HepG2 (cell line): ENCODE measurements at regions not wholly inside any gene's neighbourhood (a gene's known extent, or its start where the extent isn't known, plus 50 kb on each side); places are given as distances from the start of the nearest gene placed in this dataset.

Experiments used
- ADNP ChIP-seq: sonication (generic); formaldehyde crosslinking; IDR thresholded peaks from 2 replicates; pipeline ENCODE4 v1.4.0; 2020; ENCODE audit warnings: missing genetic modification reagents
- DNMT1 ChIP-seq: sonication (generic); formaldehyde crosslinking; IDR thresholded peaks from 2 replicates; pipeline ENCODE4 v1.5.1; 2020; ENCODE audit warnings: mild to moderate bottlenecking, missing genetic modification reagents
- FOXA1 ChIP-seq, 2 experiments: fragments of 450-650 bp in 1 of 2; sonication (generic) in 1 of 2; formaldehyde crosslinking in 1 of 2; IDR thresholded peaks; 2 replicates each; pipeline versions ENCODE4 v1.4.0 to v1.6.1; 2016 to 2020; ENCODE audit warnings: missing genetic modification reagents in 1 of 2
- FOXP1 ChIP-seq, 2 experiments: fragments of 450-650 bp in 1 of 2; IDR thresholded peaks; 2 replicates each; pipeline ENCODE4 v1.6.1; 2017 to 2018; ENCODE audit warnings: antibody characterized with exemption in 1 of 2
- GTF3A ChIP-seq: sonication (generic); formaldehyde crosslinking; conservative IDR thresholded peaks from 2 replicates; pipeline ENCODE4 v1.4.0; 2020; ENCODE audit warnings: mild to moderate bottlenecking, missing genetic modification reagents
- JDP2 ChIP-seq: sonication (generic); formaldehyde crosslinking; IDR thresholded peaks from 2 replicates; pipeline ENCODE4 v1.8.1; 2022; ENCODE audit warnings: missing genetic modification reagents, borderline replicate concordance
- NCOR1 ChIP-seq: fragments of 200-600 bp; sonication (generic); IDR thresholded peaks from 2 replicates; pipeline ENCODE4 v1.7.0; 2017; ENCODE audit warnings: antibody characterized with exemption, low read length, borderline replicate concordance
- PHB2 ChIP-seq: fragments of 450-650 bp; IDR thresholded peaks from 2 replicates; pipeline ENCODE4 v1.6.1; 2018; ENCODE audit not compliant: partially characterized antibody
- POLR2AphosphoS2 ChIP-seq: IDR thresholded peaks from 2 replicates; pipeline ENCODE4 v1.6.1; 2011; ENCODE audit warnings: low read depth, low read length, improper control_type of control experiment
- TBP ChIP-seq: sonication (generic); formaldehyde crosslinking; IDR thresholded peaks from 2 replicates; pipeline ENCODE4 v1.5.0; 2020; ENCODE audit warnings: missing genetic modification reagents
- ZFY ChIP-seq: sonication (generic); formaldehyde crosslinking; IDR thresholded peaks from 2 replicates; pipeline ENCODE4 v1.4.0; 2020; ENCODE audit warnings: missing genetic modification reagents
- ZNF3 ChIP-seq: IDR thresholded peaks from 2 replicates; pipeline ENCODE4 v1.7.0; 2017; ENCODE audit warnings: inconsistent platforms
- ZNF484 ChIP-seq: sonication (generic); formaldehyde crosslinking; IDR thresholded peaks from 2 replicates; pipeline ENCODE4 v1.5.1; 2020; ENCODE audit warnings: mild to moderate bottlenecking, low read depth, missing genetic modification reagents, borderline replicate concordance
- ZSCAN31 ChIP-seq: sonication (generic); formaldehyde crosslinking; IDR thresholded peaks from 2 replicates; pipeline ENCODE4 v1.5.0; 2020; ENCODE audit warnings: low read depth, mild to moderate bottlenecking, missing genetic modification reagents
- TF ChIP-seq, protein P1 (sequence below): sonication (generic); formaldehyde crosslinking; IDR thresholded peaks from 2 replicates; pipeline ENCODE4 v1.4.0; 2020; ENCODE audit warnings: missing genetic modification reagents
- TF ChIP-seq, protein P2 (sequence below): sonication (generic); formaldehyde crosslinking; IDR thresholded peaks from 2 replicates; pipeline ENCODE4 v1.4.0; 2020; ENCODE audit warnings: low read depth, mild to moderate bottlenecking, missing genetic modification reagents
- TF ChIP-seq, protein P3 (sequence below): sonication (generic); formaldehyde crosslinking; IDR thresholded peaks from 2 replicates; pipeline ENCODE4 v1.4.0; 2020; ENCODE audit warnings: mild to moderate bottlenecking, missing genetic modification reagents
- TF ChIP-seq, protein P4 (sequence below): sonication (generic); formaldehyde crosslinking; IDR thresholded peaks from 2 replicates; pipeline ENCODE4 v1.4.0; 2020; ENCODE audit warnings: missing genetic modification reagents
- TF ChIP-seq, protein P5 (sequence below): sonication (generic); formaldehyde crosslinking; IDR thresholded peaks from 2 replicates; pipeline ENCODE4 v1.4.0; 2020; ENCODE audit warnings: mild to moderate bottlenecking, missing genetic modification reagents

DNA sequence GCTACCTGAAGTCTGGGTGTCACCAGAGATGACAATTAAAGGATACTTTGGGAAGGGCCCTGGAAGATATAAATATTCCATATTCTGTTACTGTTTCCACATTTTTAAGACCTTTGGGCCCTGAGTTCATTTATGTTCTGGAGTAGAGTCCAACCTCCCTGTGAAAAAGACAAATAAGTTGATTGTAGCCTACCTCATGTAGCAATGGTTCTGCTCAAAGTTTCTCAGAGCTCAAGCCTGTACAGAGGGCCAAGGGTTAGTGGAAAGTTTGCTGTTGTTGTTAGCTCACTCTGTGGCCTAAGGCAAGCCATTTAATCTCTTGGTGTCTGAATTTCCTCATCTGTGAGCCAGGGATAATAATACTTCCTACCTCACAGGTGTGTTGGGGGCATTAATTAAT lies 284.7 kb upstream of the DDHD1 start (continued):
- TF ChIP-seq NCOR1 (peak; percentile 93), ZNF3 (CRISPR knock-in tag) (no peak), TBP (CRISPR knock-in tag) (no peak), ZFY (CRISPR knock-in tag) (0 out of 2 replicates have a peak, but pooled peaks have one; percentile 21), JDP2 (no peak), GTF3A (CRISPR knock-in tag) (no peak), PHB2 (no peak), ADNP (CRISPR knock-in tag) (no peak), ZNF484 (CRISPR knock-in tag) (no peak), DNMT1 (CRISPR knock-in tag) (no peak), POLR2AphosphoS2 (no peak), ZSCAN31 (CRISPR knock-in tag) (no peak), FOXP1 (IDR thresholded peaks at IDR 0.05) (no peak), FOXP1 (CRISPR knock-in tag; IDR thresholded peaks at IDR 0.05) (peak; percentile 13; the same call in 1 of the 2 replicates), FOXA1 (IDR thresholded peaks at IDR 0.05) (no peak), FOXA1 (CRISPR knock-in tag; IDR thresholded peaks at IDR 0.05) (peak; percentile 5; the same call in 1 of the 2 replicates)
- TF ChIP-seq, protein P1, sequence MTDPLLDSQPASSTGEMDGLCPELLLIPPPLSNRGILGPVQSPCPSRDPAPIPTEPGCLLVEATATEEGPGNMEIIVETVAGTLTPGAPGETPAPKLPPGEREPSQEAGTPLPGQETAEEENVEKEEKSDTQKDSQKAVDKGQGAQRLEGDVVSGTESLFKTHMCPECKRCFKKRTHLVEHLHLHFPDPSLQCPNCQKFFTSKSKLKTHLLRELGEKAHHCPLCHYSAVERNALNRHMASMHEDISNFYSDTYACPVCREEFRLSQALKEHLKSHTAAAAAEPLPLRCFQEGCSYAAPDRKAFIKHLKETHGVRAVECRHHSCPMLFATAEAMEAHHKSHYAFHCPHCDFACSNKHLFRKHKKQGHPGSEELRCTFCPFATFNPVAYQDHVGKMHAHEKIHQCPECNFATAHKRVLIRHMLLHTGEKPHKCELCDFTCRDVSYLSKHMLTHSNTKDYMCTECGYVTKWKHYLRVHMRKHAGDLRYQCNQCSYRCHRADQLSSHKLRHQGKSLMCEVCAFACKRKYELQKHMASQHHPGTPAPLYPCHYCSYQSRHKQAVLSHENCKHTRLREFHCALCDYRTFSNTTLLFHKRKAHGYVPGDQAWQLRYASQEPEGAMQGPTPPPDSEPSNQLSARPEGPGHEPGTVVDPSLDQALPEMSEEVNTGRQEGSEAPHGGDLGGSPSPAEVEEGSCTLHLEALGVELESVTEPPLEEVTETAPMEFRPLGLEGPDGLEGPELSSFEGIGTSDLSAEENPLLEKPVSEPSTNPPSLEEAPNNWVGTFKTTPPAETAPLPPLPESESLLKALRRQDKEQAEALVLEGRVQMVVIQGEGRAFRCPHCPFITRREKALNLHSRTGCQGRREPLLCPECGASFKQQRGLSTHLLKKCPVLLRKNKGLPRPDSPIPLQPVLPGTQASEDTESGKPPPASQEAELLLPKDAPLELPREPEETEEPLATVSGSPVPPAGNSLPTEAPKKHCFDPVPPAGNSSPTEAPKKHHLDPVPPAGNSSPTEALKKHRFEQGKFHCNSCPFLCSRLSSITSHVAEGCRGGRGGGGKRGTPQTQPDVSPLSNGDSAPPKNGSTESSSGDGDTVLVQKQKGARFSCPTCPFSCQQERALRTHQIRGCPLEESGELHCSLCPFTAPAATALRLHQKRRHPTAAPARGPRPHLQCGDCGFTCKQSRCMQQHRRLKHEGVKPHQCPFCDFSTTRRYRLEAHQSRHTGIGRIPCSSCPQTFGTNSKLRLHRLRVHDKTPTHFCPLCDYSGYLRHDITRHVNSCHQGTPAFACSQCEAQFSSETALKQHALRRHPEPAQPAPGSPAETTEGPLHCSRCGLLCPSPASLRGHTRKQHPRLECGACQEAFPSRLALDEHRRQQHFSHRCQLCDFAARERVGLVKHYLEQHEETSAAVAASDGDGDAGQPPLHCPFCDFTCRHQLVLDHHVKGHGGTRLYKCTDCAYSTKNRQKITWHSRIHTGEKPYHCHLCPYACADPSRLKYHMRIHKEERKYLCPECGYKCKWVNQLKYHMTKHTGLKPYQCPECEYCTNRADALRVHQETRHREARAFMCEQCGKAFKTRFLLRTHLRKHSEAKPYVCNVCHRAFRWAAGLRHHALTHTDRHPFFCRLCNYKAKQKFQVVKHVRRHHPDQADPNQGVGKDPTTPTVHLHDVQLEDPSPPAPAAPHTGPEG (CRISPR knock-in tag): no peak
- TF ChIP-seq, protein P2, sequence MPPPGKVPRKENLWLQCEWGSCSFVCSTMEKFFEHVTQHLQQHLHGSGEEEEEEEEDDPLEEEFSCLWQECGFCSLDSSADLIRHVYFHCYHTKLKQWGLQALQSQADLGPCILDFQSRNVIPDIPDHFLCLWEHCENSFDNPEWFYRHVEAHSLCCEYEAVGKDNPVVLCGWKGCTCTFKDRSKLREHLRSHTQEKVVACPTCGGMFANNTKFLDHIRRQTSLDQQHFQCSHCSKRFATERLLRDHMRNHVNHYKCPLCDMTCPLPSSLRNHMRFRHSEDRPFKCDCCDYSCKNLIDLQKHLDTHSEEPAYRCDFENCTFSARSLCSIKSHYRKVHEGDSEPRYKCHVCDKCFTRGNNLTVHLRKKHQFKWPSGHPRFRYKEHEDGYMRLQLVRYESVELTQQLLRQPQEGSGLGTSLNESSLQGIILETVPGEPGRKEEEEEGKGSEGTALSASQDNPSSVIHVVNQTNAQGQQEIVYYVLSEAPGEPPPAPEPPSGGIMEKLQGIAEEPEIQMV (CRISPR knock-in tag): no peak
- TF ChIP-seq, protein P3, sequence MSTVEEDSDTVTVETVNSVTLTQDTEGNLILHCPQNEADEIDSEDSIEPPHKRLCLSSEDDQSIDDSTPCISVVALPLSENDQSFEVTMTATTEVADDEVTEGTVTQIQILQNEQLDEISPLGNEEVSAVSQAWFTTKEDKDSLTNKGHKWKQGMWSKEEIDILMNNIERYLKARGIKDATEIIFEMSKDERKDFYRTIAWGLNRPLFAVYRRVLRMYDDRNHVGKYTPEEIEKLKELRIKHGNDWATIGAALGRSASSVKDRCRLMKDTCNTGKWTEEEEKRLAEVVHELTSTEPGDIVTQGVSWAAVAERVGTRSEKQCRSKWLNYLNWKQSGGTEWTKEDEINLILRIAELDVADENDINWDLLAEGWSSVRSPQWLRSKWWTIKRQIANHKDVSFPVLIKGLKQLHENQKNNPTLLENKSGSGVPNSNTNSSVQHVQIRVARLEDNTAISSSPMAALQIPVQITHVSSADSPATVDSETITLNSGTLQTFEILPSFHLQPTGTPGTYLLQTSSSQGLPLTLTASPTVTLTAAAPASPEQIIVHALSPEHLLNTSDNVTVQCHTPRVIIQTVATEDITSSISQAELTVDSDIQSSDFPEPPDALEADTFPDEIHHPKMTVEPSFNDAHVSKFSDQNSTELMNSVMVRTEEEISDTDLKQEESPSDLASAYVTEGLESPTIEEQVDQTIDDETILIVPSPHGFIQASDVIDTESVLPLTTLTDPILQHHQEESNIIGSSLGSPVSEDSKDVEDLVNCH (CRISPR knock-in tag): no peak
- TF ChIP-seq, protein P4, sequence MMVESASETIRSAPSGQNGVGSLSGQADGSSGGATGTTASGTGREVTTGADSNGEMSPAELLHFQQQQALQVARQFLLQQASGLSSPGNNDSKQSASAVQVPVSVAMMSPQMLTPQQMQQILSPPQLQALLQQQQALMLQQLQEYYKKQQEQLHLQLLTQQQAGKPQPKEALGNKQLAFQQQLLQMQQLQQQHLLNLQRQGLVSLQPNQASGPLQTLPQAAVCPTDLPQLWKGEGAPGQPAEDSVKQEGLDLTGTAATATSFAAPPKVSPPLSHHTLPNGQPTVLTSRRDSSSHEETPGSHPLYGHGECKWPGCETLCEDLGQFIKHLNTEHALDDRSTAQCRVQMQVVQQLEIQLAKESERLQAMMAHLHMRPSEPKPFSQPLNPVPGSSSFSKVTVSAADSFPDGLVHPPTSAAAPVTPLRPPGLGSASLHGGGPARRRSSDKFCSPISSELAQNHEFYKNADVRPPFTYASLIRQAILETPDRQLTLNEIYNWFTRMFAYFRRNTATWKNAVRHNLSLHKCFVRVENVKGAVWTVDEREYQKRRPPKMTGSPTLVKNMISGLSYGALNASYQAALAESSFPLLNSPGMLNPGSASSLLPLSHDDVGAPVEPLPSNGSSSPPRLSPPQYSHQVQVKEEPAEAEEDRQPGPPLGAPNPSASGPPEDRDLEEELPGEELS (CRISPR knock-in tag): peak; percentile 52; the same call in 1 of the 2 replicates
- TF ChIP-seq, protein P5, sequence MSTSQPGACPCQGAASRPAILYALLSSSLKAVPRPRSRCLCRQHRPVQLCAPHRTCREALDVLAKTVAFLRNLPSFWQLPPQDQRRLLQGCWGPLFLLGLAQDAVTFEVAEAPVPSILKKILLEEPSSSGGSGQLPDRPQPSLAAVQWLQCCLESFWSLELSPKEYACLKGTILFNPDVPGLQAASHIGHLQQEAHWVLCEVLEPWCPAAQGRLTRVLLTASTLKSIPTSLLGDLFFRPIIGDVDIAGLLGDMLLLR (CRISPR knock-in tag): no peak
